GM21381 (cell line): ENCODE measurements at regions not wholly inside any gene's neighbourhood (a gene's known extent, or its start where the extent isn't known, plus 50 kb on each side); places are given as distances from the start of the nearest gene placed in this dataset.
"Not testable (repeated sequence)": the region's sequence is repeated elsewhere in the genome, so short reads cannot be mapped to it uniquely, and the experiment has no call there.

Experiments used
- ATAC-seq: cut with Tn5 transposase; IDR thresholded peaks from one replicate; pipeline ENCODE4 v1.9.1; 2021; ENCODE audit warnings: mild to moderate bottlenecking, moderate library complexity; ENCODE audit not compliant: unreplicated experiment

DNA sequence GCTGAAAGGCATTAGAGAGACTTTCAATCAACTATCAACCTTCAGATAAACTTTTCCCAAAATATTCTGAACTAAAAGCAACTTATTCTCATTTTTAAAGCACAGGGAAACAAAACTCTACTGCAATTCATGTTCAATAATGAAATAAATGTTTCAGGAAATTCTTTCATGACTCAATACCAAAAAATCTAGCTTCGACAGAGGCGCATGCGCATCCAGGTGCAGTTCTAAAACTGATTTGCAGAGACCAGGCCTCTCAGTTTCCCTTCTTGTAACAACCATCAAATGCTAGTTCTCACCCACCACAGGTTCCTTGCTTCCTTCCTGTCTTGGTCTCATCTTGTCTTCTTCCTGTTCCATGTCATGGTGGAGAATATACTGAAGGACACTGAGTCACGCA, 55.3 kb upstream of the NRBF2 start:
- no peak for ATAC-seq

DNA sequence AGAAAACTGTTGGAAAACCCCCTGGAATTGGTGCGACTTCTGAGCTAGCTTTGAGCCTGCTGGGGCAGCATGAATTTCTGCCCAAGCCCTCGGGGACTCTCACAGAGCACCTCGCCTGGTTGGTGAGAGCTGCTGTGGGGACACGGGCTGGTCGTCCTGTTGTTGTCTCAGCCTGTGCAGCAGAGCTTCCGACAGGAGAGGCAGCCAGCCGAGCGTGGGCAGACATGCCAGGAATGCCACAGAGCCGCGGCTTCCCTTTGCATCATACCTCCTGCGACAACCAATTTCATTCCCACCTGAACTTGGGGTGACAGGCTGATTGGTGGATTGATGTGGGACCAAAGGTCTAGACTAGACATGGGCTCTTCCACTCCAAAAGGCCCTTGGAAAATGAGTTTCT, 60.2 kb upstream of the NRBF2 start:
- ATAC-seq, result no peak

DNA sequence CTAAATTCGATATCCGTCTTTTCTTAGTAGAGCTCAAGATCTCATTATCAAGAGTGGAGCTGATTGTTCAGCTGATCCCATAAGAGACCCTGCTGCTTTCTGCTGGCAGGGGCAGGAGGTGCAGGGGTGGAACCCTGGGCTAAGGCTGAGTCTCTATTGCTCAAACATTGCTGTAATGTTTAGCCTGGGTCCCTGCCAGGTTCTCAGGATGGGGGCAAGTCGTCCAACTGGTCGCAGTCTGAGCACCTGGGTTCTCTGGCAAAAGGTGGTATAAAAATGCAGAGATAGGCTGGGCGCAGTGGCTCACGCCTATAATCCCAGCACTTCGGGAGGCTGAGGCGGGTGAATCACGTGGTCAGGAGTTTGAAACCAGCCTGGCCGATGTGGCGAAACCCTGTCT, 62.0 kb upstream of the NRBF2 start:
- no peak for ATAC-seq

DNA sequence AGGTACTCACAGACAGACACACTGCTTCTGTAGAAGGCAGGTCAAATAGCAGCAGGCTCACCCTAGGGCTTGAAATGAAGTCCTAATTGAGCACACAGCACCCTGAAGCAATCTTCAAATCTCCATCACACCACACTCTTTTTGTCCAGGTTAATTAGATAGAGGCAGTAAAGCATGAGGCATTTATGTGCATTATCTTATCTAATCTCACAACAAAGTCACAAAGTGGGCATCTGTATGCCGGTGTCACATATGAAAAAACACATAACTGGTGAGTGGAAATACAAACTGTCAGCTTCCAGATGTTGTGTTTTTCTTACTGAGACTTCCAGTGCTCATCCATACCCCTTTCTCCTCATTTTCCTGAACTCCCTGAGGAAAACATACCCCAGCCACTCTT, 63.8 kb upstream of the NRBF2 start:
- no peak for ATAC-seq

DNA sequence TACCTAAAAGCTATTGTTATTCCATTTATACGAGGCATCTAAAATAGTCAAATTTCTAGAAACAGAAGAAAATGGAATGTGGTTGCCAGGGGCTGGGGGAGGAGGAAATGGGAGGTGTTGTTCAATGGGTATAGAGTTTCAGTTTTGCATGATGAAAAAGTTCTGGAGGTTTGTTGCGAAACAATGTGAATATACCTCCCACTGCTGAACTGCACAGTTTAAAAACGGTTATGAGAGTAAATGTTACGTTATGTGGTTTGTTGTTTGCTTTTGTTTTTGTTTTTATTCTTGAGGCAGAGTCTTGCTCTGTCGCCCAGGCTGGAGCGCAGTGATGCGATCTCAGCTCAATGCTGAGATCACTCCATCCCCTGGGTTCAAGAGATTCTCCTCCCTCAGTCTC, 64.9 kb upstream of the NRBF2 start:
- ATAC-seq, result no peak

DNA sequence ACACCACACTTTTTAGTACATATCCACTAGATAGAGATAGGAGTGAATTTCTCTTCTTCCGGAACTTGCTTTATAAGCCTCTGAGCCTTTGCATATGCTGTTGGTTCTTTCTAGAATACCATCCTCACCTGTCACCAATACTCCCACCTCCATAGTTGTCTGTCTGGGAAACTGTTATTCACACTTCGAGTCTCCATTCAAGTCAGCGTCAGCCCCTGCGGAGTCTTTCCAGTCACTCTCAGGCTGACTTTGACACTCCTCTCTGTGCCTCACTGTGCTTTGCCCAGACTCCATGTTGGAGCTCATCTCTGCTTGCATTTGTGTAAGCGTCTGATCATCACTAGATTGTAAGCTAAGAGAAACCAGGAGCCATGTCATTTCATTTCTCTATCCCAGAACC, 66.5 kb upstream of the NRBF2 start:
- ATAC-seq, result no peak

DNA sequence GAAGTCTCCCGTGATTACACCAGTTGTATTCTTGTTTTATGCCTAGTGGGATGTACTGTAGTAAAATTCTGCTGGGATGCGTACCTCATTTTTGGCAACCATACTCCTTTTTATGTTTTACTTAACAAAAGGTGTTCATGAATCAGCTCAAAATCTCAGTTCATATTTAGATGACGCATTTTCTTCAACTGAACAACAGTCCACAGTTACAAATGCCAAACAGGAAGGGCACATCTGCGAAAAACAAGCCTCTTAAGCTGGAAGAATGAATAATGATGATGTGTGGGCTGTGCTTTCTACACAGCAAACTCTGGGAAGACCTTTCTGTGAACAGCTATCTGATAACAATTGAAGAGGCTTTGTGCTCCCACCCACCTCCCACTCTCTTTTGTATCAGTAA, 68.4 kb upstream of the NRBF2 start:
- ATAC-seq, result no peak

DNA sequence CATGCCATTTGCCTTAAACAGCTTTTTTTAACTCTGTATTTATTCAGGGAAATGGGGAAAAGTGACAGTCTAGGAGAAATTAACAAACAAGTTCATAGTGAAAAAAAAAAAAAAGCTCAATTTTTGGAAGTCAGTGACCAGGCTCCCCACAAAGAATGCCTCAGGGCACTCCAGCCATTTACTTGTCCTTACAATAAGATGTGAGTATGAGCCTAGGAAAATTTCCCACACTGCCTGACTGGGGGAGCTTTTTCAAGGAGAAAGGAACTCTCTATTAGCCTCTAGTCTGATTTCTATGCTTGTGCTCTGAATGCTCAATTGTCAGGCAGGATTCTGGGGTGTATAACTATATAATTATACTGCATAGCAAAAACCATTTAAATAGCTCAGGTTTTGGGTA, 74.9 kb upstream of the NRBF2 start:
- no peak for ATAC-seq

DNA sequence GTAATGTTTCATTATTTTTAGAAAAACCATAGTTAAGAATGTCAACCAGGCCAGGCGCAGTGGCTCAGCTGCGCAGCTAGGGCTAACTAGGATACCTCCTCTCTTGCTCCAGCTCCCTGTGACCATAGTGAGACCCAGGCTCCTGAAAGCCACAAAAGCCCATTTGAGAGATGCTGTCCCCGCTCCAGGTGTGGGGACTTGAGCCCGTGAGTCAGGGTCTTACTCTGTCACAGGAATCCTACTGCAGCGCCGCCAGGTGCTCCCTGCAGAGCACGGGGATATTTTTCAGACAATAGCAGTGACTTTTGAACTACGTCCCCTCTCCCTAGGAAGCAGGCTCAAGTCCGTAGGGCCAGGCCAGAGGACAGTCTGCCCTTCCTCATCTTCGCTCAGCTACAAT, 75.6 kb upstream of the NRBF2 start:
- no peak for ATAC-seq

DNA sequence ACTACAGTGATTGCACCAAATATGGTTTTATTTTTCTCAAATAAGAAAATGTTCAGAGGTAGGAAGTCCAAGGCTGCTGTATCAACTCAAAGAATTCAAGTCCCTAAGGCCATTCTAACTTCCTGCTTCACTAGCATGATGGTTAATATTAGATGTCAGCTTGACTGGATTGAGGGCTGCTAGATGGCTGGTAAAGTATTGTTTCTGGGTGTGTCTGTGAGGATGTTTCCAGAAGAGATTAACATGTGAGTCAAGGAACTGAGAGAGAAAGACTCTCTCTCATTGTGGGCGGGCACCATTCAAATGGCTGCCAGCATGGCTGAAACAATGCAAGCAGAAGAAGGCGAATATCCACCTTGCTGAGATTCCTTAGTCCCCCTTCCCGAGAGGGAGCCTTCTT, 77.4 kb upstream of the NRBF2 start:
- no peak for ATAC-seq

DNA sequence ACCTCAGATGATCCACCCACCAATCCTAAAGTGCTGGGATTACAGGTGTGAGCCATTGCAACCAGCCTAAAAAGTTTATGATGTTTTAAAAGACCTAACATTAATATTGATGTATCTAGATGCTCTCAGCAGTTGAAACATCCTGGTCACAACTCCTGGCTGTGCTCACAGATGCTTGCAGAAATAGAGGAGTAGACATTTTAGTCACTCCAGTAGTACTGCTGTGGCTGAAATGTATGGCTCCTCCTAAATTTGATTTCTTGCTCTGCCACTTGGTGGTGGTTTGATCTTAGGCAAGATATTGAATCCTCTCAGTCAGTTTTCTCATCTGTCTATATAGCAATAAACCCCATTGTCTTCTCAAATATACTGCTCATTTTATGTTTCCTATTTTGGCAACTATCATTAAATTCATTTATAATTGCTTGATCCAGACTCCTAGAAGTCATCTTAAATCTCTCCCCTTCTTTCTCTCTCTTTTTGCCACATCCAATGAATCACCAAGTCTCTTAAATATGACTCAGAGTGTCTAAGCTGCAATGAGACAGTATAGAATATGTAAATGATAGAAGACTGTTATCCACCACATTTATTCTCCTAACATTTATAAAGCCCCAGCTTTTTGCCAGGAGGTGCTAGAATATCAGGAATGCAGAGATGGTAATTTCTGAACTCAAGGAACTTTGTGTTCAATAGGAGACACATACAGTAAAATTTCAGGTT, 78.1 kb upstream of the NRBF2 start:
- no peak for ATAC-seq

DNA sequence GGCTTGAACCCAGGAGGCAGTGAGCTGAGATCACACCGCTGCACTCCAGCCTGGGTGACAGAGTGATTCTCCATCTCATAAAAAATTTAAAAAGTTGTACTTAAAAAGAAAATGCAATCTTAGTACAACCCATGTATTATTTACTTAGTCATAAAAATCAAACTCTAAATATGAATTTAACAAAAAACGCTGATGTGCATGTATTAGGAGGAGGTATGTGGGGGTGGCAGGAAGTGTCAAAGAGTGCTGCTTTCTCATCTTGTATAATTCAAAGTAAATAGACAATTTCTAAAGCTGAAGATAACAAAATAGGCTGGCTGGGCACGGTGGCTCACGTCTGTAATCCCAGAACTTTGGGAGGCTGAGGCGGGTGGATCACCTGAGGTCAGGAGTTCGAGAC, 81.0 kb upstream of the NRBF2 start:
- ATAC-seq, result no peak

DNA sequence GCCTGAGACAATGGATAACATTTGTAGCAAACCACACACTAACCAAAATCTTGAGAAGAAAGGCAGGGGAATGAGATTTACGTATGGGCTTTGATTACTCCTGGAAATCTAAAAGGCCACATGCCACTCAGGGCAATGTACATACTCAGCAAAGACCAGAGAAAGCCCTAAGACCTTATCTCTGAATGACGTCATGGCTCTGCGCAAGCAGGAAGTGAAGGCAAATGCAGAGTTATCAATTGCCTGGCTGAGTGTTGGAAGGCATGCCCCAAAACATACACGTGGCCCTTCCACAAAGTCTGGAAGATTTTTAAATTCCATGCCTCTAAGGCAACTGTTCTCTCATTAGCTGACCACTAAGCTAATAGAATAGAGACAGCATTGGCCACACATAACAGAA, 90.9 kb upstream of the NRBF2 start:
- no peak for ATAC-seq

DNA sequence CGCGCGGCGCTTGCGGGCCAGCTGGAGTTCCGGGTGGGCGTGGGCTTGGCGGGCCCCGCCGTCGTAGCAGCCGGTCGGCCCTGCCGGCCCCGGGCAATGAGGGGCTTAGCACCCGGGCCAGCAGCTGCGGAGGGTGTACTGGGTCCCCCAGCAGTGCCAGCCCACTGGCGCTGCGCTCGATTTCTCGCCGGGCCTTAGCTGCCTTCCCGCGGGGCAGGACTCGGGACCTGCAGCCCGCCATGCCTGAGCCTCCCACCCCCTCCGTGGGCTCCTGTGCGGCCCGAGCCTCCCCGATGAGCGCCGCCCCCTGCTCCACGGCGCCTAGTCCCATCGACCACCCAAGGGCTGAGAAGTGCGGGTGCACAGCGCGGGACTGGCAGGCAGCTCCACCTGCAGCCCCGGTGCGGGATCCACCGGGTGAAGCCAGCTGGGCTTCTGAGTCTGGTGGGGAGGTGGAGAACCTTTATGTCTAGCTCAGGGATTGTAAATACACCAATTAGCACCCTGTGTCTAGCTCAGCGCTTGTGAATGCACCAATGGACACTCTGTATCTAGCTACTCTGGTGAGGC, 99.4 kb upstream of the NRBF2 start:
- ATAC-seq, result not testable (repeated sequence)

DNA sequence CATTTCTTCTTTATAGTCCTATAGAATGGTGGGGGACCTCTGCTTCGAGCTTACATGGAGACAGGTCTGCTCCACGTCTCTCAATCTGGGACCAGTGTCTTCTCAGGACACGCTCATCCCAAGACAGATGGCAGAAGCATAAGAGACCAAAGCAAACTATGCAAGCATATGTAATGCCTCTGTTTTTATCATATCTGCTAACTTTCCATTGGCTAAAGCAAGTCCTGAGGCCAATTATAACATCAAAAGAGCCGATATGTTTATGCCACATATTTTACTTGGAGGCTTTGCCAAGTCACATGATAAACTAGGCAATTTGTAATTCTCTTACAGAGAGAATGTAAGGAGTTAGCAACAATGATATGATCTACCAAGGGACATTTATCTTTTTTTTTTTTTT, 102.6 kb upstream of the NRBF2 start:
- no peak for ATAC-seq

DNA sequence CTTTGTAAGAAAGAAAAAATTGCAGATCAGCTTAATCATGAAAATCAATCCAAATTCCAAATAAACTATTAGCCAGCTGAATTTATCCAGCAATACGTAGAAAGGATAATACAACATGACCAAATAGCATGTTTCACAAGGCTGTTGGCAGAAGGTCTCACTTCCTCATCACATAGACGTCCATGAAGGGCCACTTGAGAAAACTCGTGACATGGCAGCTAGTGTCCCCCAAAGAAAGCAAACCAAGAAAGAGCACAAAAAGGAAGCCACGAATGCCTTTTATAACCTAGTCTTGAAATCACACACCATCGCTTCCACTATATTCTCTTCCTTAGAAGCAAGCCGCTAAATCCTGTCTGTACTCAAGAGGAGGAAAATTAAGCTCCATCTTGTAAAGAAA, 105.6 kb upstream of the NRBF2 start:
- no peak for ATAC-seq

DNA sequence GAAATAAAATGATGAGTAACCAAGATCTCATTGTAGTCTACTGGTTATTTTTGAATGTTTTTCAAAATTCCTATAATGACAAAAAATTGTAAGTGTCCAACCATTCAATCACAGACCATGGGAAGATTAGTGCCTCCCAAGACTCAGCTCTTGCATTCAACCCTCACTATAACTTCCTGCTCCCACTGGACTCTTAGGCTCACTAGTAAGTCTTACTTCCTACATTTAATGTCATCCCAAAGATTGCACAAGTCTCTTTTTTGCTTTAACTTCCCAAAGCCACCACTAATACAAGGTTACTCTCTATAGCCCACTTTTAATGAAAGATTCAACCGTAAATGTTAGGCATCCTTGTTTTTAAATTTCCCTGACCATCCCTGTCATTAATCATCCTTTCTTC, 111.9 kb upstream of the NRBF2 start:
- no peak for ATAC-seq

DNA sequence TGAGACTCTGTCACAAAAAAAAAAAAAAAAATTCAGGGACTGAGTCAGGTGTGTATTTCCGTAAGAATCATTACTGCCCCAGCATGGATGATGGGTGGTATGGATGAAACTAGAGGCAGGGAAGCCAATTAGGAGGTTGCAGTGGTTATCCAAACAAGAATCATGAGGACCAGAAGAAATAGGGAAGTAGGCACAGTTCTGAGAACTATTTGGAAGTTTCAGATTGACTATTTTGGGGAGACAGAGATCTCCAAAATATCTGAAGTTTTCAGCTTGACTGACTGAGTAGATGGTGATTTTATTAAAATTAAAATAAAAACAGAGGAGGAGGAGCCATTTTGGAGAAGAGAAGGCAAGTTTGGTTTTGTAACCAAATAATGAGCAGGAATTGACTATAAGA, 119.4 kb upstream of the NRBF2 start:
- ATAC-seq, result no peak

DNA sequence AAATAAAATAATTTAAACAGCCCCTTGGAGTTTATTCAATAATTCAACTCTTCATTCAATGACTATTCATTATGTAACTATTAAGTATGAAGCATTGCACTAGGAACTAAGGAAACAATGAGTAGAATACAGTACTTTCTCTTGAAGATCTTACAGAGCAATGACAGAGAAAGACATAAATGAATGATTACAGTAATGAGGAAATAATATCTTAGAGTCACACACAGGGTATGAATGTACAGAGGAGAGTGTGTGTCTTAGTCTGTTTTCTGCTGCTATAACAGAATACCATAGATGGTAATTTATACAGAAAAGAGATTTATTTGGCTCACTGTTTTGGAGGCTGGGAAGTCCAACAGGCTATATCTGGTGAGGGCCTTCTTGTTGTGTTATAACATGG, 120.5 kb upstream of the NRBF2 start:
- ATAC-seq, result no peak

DNA sequence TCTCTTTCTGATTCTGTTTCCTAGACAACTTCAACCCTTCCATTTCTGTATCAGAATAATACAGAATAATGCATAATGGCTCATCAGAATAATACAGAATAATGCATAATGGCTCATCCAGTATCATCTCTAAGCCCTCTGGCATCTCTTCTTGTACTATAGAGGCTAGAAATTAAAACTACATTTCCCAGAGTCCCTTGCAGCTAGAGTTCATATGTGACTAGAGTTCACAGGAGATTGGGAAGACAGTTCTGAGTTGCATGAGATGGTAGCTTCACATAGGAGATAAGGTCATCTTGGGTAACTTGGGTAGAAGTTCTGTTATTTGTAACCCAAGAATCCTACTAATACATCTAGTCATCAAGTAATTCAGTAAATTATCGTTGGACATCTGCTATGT, 122.9 kb upstream of the NRBF2 start:
- no peak for ATAC-seq

DNA sequence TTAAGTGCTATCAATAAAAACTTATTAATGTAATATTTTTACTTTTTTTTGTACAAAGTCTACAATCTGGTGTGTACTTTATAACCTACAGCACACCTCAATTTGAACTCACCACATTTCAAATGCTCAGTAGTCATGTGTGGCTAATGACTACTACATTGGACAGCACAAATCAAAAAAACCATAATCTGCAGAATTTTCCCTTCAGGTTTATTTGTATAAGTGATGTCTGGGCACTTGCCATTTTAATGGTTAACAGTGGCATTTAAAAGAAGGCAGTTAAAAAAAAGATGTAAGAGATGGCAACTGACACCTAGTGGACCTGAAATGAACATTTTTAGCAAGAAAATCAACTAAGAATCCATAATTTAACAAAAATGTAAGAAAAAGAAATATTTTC, 124.6 kb upstream of the NRBF2 start:
- ATAC-seq, result no peak

DNA sequence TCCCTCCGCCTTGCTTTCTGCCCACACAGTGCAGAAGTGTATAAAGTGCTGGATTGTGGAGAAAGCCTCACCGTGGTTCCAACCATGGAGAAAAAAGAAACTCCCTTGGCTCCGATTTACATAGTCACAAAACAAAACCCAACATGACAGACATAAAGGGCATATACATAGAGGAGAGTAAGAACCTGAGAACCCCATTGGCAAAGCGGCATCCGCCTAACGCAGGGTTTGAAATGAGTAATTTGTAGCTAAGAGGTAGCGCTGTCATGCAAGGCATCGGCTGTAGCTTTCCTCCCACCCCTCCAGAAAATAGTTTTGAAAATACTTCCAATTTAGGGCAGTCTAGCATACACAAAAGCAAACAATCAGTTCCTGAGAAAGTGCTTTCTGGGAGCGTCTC, 126.0 kb upstream of the NRBF2 start:
- ATAC-seq, result no peak

DNA sequence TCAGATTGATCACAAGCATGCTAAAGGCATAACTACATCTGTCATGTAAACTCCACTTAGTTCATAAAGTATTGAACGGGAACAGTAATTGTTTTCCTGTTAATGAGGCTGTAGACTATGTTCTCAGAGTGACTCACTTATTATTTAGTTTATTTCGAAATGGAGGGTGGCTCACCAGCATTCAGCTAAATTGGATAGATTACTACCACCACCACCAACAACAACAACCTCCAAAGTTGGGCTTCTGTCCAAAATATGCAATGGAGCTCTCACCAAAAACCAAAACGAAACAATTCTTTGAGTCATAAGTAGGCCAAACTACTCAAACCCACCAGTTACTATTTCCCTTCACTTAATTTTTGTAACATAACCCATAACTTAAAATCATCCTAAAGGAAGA, 127.9 kb upstream of the NRBF2 start:
- no peak for ATAC-seq
